ENCODE measurements at regions not wholly inside any gene's neighbourhood (a gene's known extent, or its start where the extent isn't known, plus 50 kb on each side); places are given as distances from the start of the nearest gene placed in this dataset.

- no peak for TF ChIP-seq CTCF (optimal IDR thresholded peaks at IDR 0.05 in 1 of 3, IDR thresholded peaks at IDR 0.05 in 1 of 3, conservative IDR thresholded peaks at IDR 0.05 in 1 of 3; ENCODE audit: extremely low read depth in 1 of 3, insufficient read depth in 2 of 3, low read length in 3 of 3)
- TF ChIP-seq EZH2 (IDR thresholded peaks at IDR 0.05; ENCODE audit: low read length) = no peak
Observed at GRCh38 chr2:64391940-64392339, 62.0 kb upstream of the LGALSL start.
